Endothelial cell of umbilical vein (primary cell): ENCODE measurements at regions not wholly inside any gene's neighbourhood (a gene's known extent, or its start where the extent isn't known, plus 50 kb on each side); places are given as distances from the start of the nearest gene placed in this dataset.

Source experiments
- BruUV-seq: library from RNA; stranded (reverse); fragments of 400-500 nt; replicated peaks from 2 replicates; lab custom pipeline; 2021; lab: Mats Ljungman, UMichigan
- CTCF ChIA-PET: fragments of 300-600, 350-600 bp; sonication (Branson Sonifier 250); formaldehyde crosslinking; loops from one replicate; lab custom pipeline; 2021; ENCODE audit warnings: antibody characterized with exemption, inconsistent platforms; lab: Charles Lee
- POLR2A ChIA-PET: fragments of 300-600, 350-600 bp; sonication (Branson Sonifier 250); formaldehyde crosslinking; loops from one replicate; lab custom pipeline; 2021; ENCODE audit warnings: antibody characterized with exemption, inconsistent platforms; lab: Charles Lee
- DNase-seq: peaks from one replicate; pipeline ENCODE4 v3.0.0-alpha.2; 2011; ENCODE audit warnings: low read depth, low spot score
- FAIRE-seq: peaks from 2 replicates; lab custom pipeline; 2011; peaks lifted over from hg19 to GRCh38; lab: Jason Lieb, UNC
- H2AFZ ChIP-seq: 2 replicates; pipeline ENCODE4 v1.6.0; 2012; ENCODE audit warnings: low read depth, low read length, control low read depth, inconsistent platforms
- H3K27ac ChIP-seq: 2 replicates; pipeline ENCODE4 v1.5.1; 2011; ENCODE audit warnings: low read depth, mild to moderate bottlenecking, control low read depth, low read length, moderate library complexity; ENCODE audit not compliant: insufficient read depth
- H3K27me3 ChIP-seq, 2 experiments: 2 replicates each; pipeline versions ENCODE4 v1.6.0 to v1.6.1; 2011; ENCODE audit warnings: low read length in 2 of 2, mixed read lengths in 1 of 2; ENCODE audit not compliant: control insufficient read depth in 2 of 2, insufficient read depth in 2 of 2
- H3K36me3 ChIP-seq, 2 experiments: 2 replicates in 1 of 2; 3 replicates in 1 of 2; pipeline ENCODE4 v1.5.1; 2011; ENCODE audit warnings: low read length in 2 of 2, mild to moderate bottlenecking in 1 of 2, moderate library complexity in 1 of 2; ENCODE audit not compliant: control insufficient read depth in 2 of 2, insufficient read depth in 2 of 2; ENCODE audit errors: extremely low read depth in 1 of 2
- H3K4me1 ChIP-seq: 3 replicates; pipeline ENCODE4 v1.5.1; 2011; ENCODE audit warnings: mild to moderate bottlenecking, low read length; ENCODE audit not compliant: control insufficient read depth, insufficient read depth; ENCODE audit errors: extremely low read depth
- H3K4me2 ChIP-seq: 2 replicates; pipeline ENCODE4 v1.6.1; 2011; ENCODE audit warnings: low read length, control low read depth, mixed read lengths; ENCODE audit not compliant: insufficient read depth
- H3K4me3 ChIP-seq, 3 experiments: fragments of 200-600 bp in 1 of 3; sonication (generic), shearing (Covaris generic) in 1 of 3; replicated peaks in 1 of 3; 2 replicates each; pipeline ENCODE4 v1.5.1; 2011 to 2016; ENCODE audit warnings: control low read depth in 3 of 3, low read length in 3 of 3, mild to moderate bottlenecking in 2 of 3, inconsistent platforms in 1 of 3, low read depth in 1 of 3, moderate library complexity in 1 of 3; ENCODE audit not compliant: insufficient read depth in 1 of 3
- H3K79me2 ChIP-seq: 2 replicates; pipeline ENCODE4 v1.6.0; 2012; ENCODE audit warnings: low read length, inconsistent platforms; ENCODE audit not compliant: control insufficient read depth, insufficient read depth
- H3K9ac ChIP-seq: replicated peaks from 2 replicates; pipeline ENCODE3; 2011; ENCODE audit warnings: low read length, control low read depth; ENCODE audit not compliant: insufficient read depth; ENCODE audit errors: extremely low read depth
- H3K9me1 ChIP-seq: replicated peaks from 3 replicates; pipeline ENCODE4 v1.6.0; 2011; ENCODE audit warnings: mild to moderate bottlenecking, low read length; ENCODE audit not compliant: control insufficient read depth, insufficient read depth; ENCODE audit errors: extremely low read depth
- H3K9me3 ChIP-seq: replicated peaks from 2 replicates; pipeline ENCODE4 v1.5.1; 2012; ENCODE audit warnings: low read length, inconsistent platforms; ENCODE audit not compliant: control insufficient read depth, insufficient read depth
- H4K20me1 ChIP-seq: replicated peaks from 2 replicates; pipeline ENCODE3; 2011; ENCODE audit warnings: mild to moderate bottlenecking, low read length; ENCODE audit not compliant: control insufficient read depth, insufficient read depth; ENCODE audit errors: extremely low read depth
- CTCF ChIP-seq, 2 donors: IDR thresholded peaks; 1 replicate in 1 of 2; 2 replicates in 1 of 2; pipeline ENCODE4 v1.5.1; 2011; ENCODE audit warnings: low read length in 2 of 2, mild to moderate bottlenecking in 2 of 2, moderate library complexity in 2 of 2, control low read depth in 1 of 2, inconsistent platforms in 1 of 2, low read depth in 1 of 2; ENCODE audit not compliant: insufficient read depth in 1 of 2; ENCODE audit errors: extremely low read depth in 1 of 2
- EZH2 ChIP-seq: IDR thresholded peaks from 2 replicates; pipeline ENCODE4 v1.6.1; 2012; ENCODE audit warnings: borderline replicate concordance, low read depth, mild to moderate bottlenecking, moderate library complexity, low read length, inconsistent platforms; ENCODE audit not compliant: severe bottlenecking
- FOS ChIP-seq: IDR thresholded peaks from 2 replicates; pipeline ENCODE4 v1.6.1; 2011; ENCODE audit warnings: mild to moderate bottlenecking, low read length, moderate library complexity, borderline replicate concordance; ENCODE audit not compliant: insufficient read depth
- GATA2 ChIP-seq: IDR thresholded peaks from 2 replicates; pipeline ENCODE4 v1.7.0; 2011; ENCODE audit warnings: low read depth, mild to moderate bottlenecking, moderate library complexity, mixed read lengths, low read length; ENCODE audit not compliant: insufficient read length, insufficient read depth
- JUN ChIP-seq: IDR thresholded peaks from 2 replicates; pipeline ENCODE4 v1.6.1; 2011; ENCODE audit warnings: borderline replicate concordance, low read depth; ENCODE audit not compliant: insufficient read length, insufficient read depth
- MAX ChIP-seq: IDR thresholded peaks from 2 replicates; pipeline ENCODE4 v1.6.1; 2011; ENCODE audit not compliant: insufficient read depth, insufficient read length
- MYC ChIP-seq: IDR thresholded peaks from one replicate; pipeline ENCODE4 v1.6.1; 2011; ENCODE audit warnings: mild to moderate bottlenecking, low read depth, low read length
- POLR2A ChIP-seq: IDR thresholded peaks from 2 replicates; pipeline ENCODE4 v1.6.1; 2012; ENCODE audit warnings: low read depth, mild to moderate bottlenecking, control low read depth, low read length
- dilution Hi-C: fragments of 300-500 bp; cut with MboI; formaldehyde crosslinking; loops from one replicate; pipeline ENCODE4 v1.15.0; 2019; ENCODE audit warnings: low sequenced_read_pairs; ENCODE audit not compliant: extremely low pct_ligation_motif_present
- intact Hi-C: fragments of 100-400 bp; cut with micrococcal nuclease; formaldehyde crosslinking; loops from one replicate; pipeline ENCODE4 v1.10.0; 2022

- DNase-seq: no peak
- intact Hi-C loops (no loop called here), dilution Hi-C loops (no loop called here)
- Histone ChIP-seq H3K9me1 (no peaks in the 10 kb centered on the region), H2AFZ (no peak overlapping the region), H3K9me3 (no peaks in the 10 kb centered on the region), H3K4me1 (no peaks in the 10 kb centered on the region), H3K9ac (no peak overlapping the region), H3K4me2 (no peak overlapping the region), H3K36me3 (no peaks in the 10 kb centered on the region), H3K27ac (no peak overlapping the region), H4K20me1 (no peaks in the 10 kb centered on the region), H3K4me3 (no peak overlapping the region), H3K27me3 (no peaks in the 10 kb centered on the region), H3K79me2 (no peaks in the 10 kb centered on the region)
- CTCF ChIA-PET: interaction anchor here (2.7 kb wide), 1 partner anchor 13 kb away, joined by 9 read pairs; no protein-coding TSS in a partner anchor
- no TSS peak for BruUV-seq
- POLR2A ChIA-PET: no interaction called here
- no peak for FAIRE-seq
- no peak for TF ChIP-seq FOS
- TF ChIP-seq GATA2: no peak
- no peak for TF ChIP-seq EZH2
- TF ChIP-seq CTCF (IDR thresholded peaks at IDR 0.05; ENCODE audit: extremely low read depth in 1 of 2, insufficient read depth in 1 of 2, low read depth in 1 of 2, low read length in 2 of 2): no peak
- TF ChIP-seq JUN: no peak
These were observed 272.2 kb downstream of the SNX13 start for GRCh38 chr7:17668122-17668521.

GRCh38 chr7:17669204-17669603 lies 271.1 kb downstream of the SNX13 start:
- no peak overlapping the region for H3K4me2 ChIP-seq
- no peak overlapping the region for H2AFZ ChIP-seq
- H3K9me3 ChIP-seq: no peaks in the 10 kb centered on the region
- TF ChIP-seq POLR2A: no peak
- TF ChIP-seq FOS: no peak
- no peak for TF ChIP-seq MYC
- TF ChIP-seq GATA2: no peak
- TF ChIP-seq MAX: no peak
- TF ChIP-seq CTCF (IDR thresholded peaks at IDR 0.05; ENCODE audit: extremely low read depth in 1 of 2, insufficient read depth in 1 of 2, low read depth in 1 of 2, low read length in 2 of 2): no peak
- no peaks in the 10 kb centered on the region for H3K27me3 ChIP-seq
- H3K9me1 ChIP-seq: no peaks in the 10 kb centered on the region
- CTCF ChIA-PET: interaction anchor here (2.7 kb wide), 1 partner anchor 12 kb away, joined by 9 read pairs; no protein-coding TSS in a partner anchor
- H4K20me1 ChIP-seq: no peaks in the 10 kb centered on the region
- POLR2A ChIA-PET: no interaction called here
- no peak overlapping the region for H3K27ac ChIP-seq
- dilution Hi-C loops: no loop called here
- no peaks in the 10 kb centered on the region for H3K4me1 ChIP-seq
- FAIRE-seq (no peak), DNase-seq (no peak)
- no TSS peak for BruUV-seq
- H3K9ac ChIP-seq: no peak overlapping the region
- intact Hi-C loops: no loop called here
- H3K4me3 ChIP-seq: no peak overlapping the region
- H3K36me3 ChIP-seq: no peaks in the 10 kb centered on the region
- H3K79me2 ChIP-seq: no peaks in the 10 kb centered on the region
